SK-N-DZ (cell line): ENCODE measurements at regions not wholly inside any gene's neighbourhood (a gene's known extent, or its start where the extent isn't known, plus 50 kb on each side); places are given as distances from the start of the nearest gene placed in this dataset.
"Not testable (repeated sequence)": the region's sequence is repeated elsewhere in the genome, so short reads cannot be mapped to it uniquely, and the experiment has no call there.

ENCODE experiments used
- DNase-seq: peaks from one replicate; pipeline ENCODE4 v3.0.0-alpha.2; 2015; ENCODE audit warnings: low spot score

GRCh38 chr22:27246558-27246957 is 555.0 kb downstream of the MN1 start:
- DNase-seq = no peak

- DNase-seq = no peak
Measured at GRCh38 chr22:27247701-27248434, 553.7 kb downstream of the MN1 start.

GRCh38 chr22:27250418-27250817 is 551.1 kb downstream of the MN1 start:
- no peak for DNase-seq

GRCh38 chr22:27250886-27251285 is 550.7 kb downstream of the MN1 start:
- no peak for DNase-seq

- no peak for DNase-seq
Measured at GRCh38 chr22:27251563-27251962, 550.0 kb downstream of the MN1 start.

GRCh38 chr22:27252282-27253049 is 549.1 kb downstream of the MN1 start:
- DNase-seq = no peak

- DNase-seq = no peak
Measured at GRCh38 chr22:27253108-27253902, 548.3 kb downstream of the MN1 start.

- DNase-seq = not testable (repeated sequence)
Measured at GRCh38 chr22:27254063-27254462, 547.5 kb downstream of the MN1 start.

GRCh38 chr22:27255580-27255979 is 546.0 kb downstream of the MN1 start:
- no peak for DNase-seq

- DNase-seq = no peak
Measured at GRCh38 chr22:27257987-27258386, 543.6 kb downstream of the MN1 start.

- DNase-seq = no peak
Measured at GRCh38 chr22:27258616-27259172, 542.9 kb downstream of the MN1 start.

- DNase-seq = no peak
Measured at GRCh38 chr22:27259433-27259832, 542.1 kb downstream of the MN1 start.

- DNase-seq = no peak
Measured at GRCh38 chr22:27260087-27260698, 541.4 kb downstream of the MN1 start.

GRCh38 chr22:27262361-27262760 is 539.2 kb downstream of the MN1 start:
- no peak for DNase-seq

- DNase-seq = no peak
Measured at GRCh38 chr22:27264184-27264583, 537.4 kb downstream of the MN1 start.

- DNase-seq = no peak
Measured at GRCh38 chr22:27267145-27267544, 534.4 kb downstream of the MN1 start.

- no peak for DNase-seq
Measured at GRCh38 chr22:27269751-27270543, 531.6 kb downstream of the MN1 start.

- DNase-seq = no peak
Measured at GRCh38 chr22:27270818-27271510, 530.6 kb downstream of the MN1 start.

- DNase-seq = no peak
Measured at GRCh38 chr22:27273436-27273835, 528.1 kb downstream of the MN1 start.

- no peak for DNase-seq
Measured at GRCh38 chr22:27273853-27274252, 527.7 kb downstream of the MN1 start.
